ENCODE measurements at regions not wholly inside any gene's neighbourhood (a gene's known extent, or its start where the extent isn't known, plus 50 kb on each side); places are given as distances from the start of the nearest gene placed in this dataset.

DNA sequence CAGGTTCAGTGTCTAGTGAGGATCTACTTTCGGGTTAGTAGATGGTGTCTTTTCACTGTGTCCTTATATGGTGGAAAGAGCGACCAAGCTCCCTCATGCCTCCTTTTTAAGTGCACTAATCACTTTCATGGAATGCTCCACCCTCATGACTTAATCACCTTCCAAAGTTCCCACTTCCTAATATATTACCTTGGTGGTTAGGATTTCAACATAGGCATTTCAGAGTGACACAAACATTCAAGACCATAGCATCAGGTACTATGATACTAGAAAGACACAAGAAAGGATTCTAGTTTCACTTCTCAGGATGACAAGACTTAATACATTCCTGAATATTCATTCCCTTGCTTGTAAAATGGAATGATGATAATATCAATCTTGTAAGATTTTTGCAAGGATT lies 119.1 kb upstream of the FAM3C start:
- TF ChIP-seq POLR2A (IDR thresholded peaks at IDR 0.05) (no peak), CTCF (IDR thresholded peaks at IDR 0.05) (no peak)
